CD14-positive monocyte (primary cell): ENCODE measurements at regions not wholly inside any gene's neighbourhood (a gene's known extent, or its start where the extent isn't known, plus 50 kb on each side); places are given as distances from the start of the nearest gene placed in this dataset.

Experiments
- DNase-seq, 3 donors: peaks; one replicate each; pipeline ENCODE4 v3.0.0-alpha.2; 2011 to 2022
- H2AFZ ChIP-seq: 2 replicates; pipeline ENCODE4 v1.6.0; 2012; ENCODE audit warnings: mild to moderate bottlenecking, low read depth, low read length, inconsistent platforms; ENCODE audit not compliant: insufficient read depth, poor library complexity, severe bottlenecking
- H3K27ac ChIP-seq, 2 donors: 1 replicate in 1 of 2; 2 replicates in 1 of 2; pipeline ENCODE4 v1.5.1; 2012 to 2013; ENCODE audit warnings: low read length in 2 of 2, control low read depth in 1 of 2, inconsistent platforms in 1 of 2, low read depth in 1 of 2, mild to moderate bottlenecking in 1 of 2
- H3K27me3 ChIP-seq, 2 donors: one replicate each; pipeline versions ENCODE4 v1.6.0 to v1.6.1; 2011 to 2013; ENCODE audit warnings: low read length in 2 of 2; ENCODE audit not compliant: control insufficient read depth in 2 of 2, insufficient read depth in 2 of 2
- H3K36me3 ChIP-seq, 2 donors: replicated peaks in 1 of 2; 1 replicate in 1 of 2; 2 replicates in 1 of 2; pipeline versions ENCODE4 v1.5.1 to v1.6.1; 2012 to 2013; ENCODE audit warnings: low read length in 2 of 2, control low read depth in 1 of 2, inconsistent platforms in 1 of 2, mild to moderate bottlenecking in 1 of 2; ENCODE audit not compliant: insufficient read depth in 2 of 2, control insufficient read depth in 1 of 2
- H3K4me1 ChIP-seq, 2 donors: 1 replicate in 1 of 2; 2 replicates in 1 of 2; pipeline versions ENCODE4 v1.5.1 to v1.6.1; 2012 to 2013; ENCODE audit warnings: low read length in 2 of 2, control low read depth in 1 of 2, inconsistent platforms in 1 of 2, mild to moderate bottlenecking in 1 of 2, moderate library complexity in 1 of 2; ENCODE audit not compliant: insufficient read depth in 2 of 2, control insufficient read depth in 1 of 2
- H3K4me2 ChIP-seq: replicated peaks from 2 replicates; pipeline ENCODE3; 2012; ENCODE audit warnings: low read length, moderate library complexity, mild to moderate bottlenecking; ENCODE audit not compliant: poor library complexity, severe bottlenecking; ENCODE audit errors: extremely low read depth
- H3K4me3 ChIP-seq, 3 experiments: fragments of 200-600 bp in 1 of 3; sonication (generic) in 1 of 3; replicated peaks in 1 of 3; 1 replicate in 2 of 3; 2 replicates in 1 of 3; pipeline ENCODE4 v1.5.1; 2011 to 2013; ENCODE audit warnings: low read length in 3 of 3, mild to moderate bottlenecking in 3 of 3, control low read depth in 2 of 3, low read depth in 2 of 3, inconsistent platforms in 1 of 3, moderate library complexity in 1 of 3
- H3K79me2 ChIP-seq: 2 replicates; pipeline ENCODE4 v1.6.0; 2012; ENCODE audit warnings: mild to moderate bottlenecking, control low read depth, inconsistent platforms, low read length, moderate library complexity; ENCODE audit not compliant: insufficient read depth
- H3K9ac ChIP-seq: 2 replicates; pipeline ENCODE4 v1.6.0; 2017; ENCODE audit warnings: low read length, mild to moderate bottlenecking; ENCODE audit not compliant: insufficient read depth, poor library complexity, severe bottlenecking
- H3K9me3 ChIP-seq, 2 donors: replicated peaks in 1 of 2; 1 replicate in 1 of 2; 2 replicates in 1 of 2; pipeline versions ENCODE4 v1.5.1 to v1.6.1; 2012 to 2013; ENCODE audit warnings: low read length in 2 of 2, control low read depth in 1 of 2; ENCODE audit not compliant: control insufficient read depth in 1 of 2, insufficient read depth in 1 of 2
- H4K20me1 ChIP-seq: 2 replicates; pipeline ENCODE4 v1.6.0; 2012; ENCODE audit warnings: mild to moderate bottlenecking, low read length, control low read depth, moderate library complexity; ENCODE audit not compliant: insufficient read depth
- H3K27ac Mint-ChIP-seq, 7 donors: one replicate each; pipeline ENCODE4 v1.8.0; 2020; ENCODE audit warnings: mild to moderate bottlenecking in 7 of 7, mixed read lengths in 7 of 7, moderate library complexity in 6 of 7, inconsistent platforms in 2 of 7
- H3K27me3 Mint-ChIP-seq, 3 donors: one replicate each; pipeline ENCODE4 v1.8.0; 2021 to 2022; ENCODE audit warnings: low read depth in 3 of 3, mild to moderate bottlenecking in 3 of 3, mixed read lengths in 3 of 3, moderate library complexity in 3 of 3, inconsistent platforms in 1 of 3
- H3K36me3 Mint-ChIP-seq, 2 donors: one replicate each; pipeline ENCODE4 v1.8.0; 2020; ENCODE audit warnings: mixed read lengths in 2 of 2, inconsistent platforms in 1 of 2, mild to moderate bottlenecking in 1 of 2
- H3K4me1 Mint-ChIP-seq: one replicate; pipeline ENCODE4 v1.8.0; 2020; ENCODE audit warnings: mild to moderate bottlenecking, mixed read lengths
- H3K4me3 Mint-ChIP-seq, 2 donors: one replicate each; pipeline ENCODE4 v1.8.0; 2020; ENCODE audit warnings: mild to moderate bottlenecking in 2 of 2, mixed read lengths in 2 of 2, moderate library complexity in 1 of 2
- H3K9me3 Mint-ChIP-seq, 7 donors: one replicate each; pipeline ENCODE4 v1.8.0; 2020 to 2022; ENCODE audit warnings: mixed read lengths in 7 of 7, mild to moderate bottlenecking in 6 of 7, moderate library complexity in 6 of 7, inconsistent platforms in 2 of 7
- CTCF ChIP-seq: fragments of 200-600 bp; IDR thresholded peaks from one replicate; pipeline ENCODE4 v1.8.0; 2022; ENCODE audit warnings: antibody characterized with exemption, mild to moderate bottlenecking
- whole genome bisulfite sequencing: methylation state at CpG from one replicate; pipeline ENCODE4 v1.1.5; 2013; ENCODE audit warnings: missing lambda C conversion rate; ENCODE audit not compliant: insufficient coverage; 5-methylcytosine and 5-hydroxymethylcytosine counted together
- intact Hi-C, 2 donors: fragments of 100-400 bp; cut with micrococcal nuclease; formaldehyde crosslinking; loops; one replicate each; pipeline versions ENCODE4 v1.15.0 to v1.15.1; 2023

- Histone ChIP-seq H3K27ac (no peak overlapping the region), H3K4me2 (no peak overlapping the region), H3K36me3 (no peaks in the 10 kb centered on the region), H4K20me1 (no peaks in the 10 kb centered on the region), H3K4me3 (no peak overlapping the region), H3K79me2 (no peaks in the 10 kb centered on the region), H3K9me3 (peaks cover 37 to 39% of the 10 kb centered on the region in 2 donors), H3K27me3 (no peaks in the 10 kb centered on the region), H3K4me1 (no peaks in the 10 kb centered on the region), H2AFZ (no peak overlapping the region), H3K9ac (no peak overlapping the region)
- Mint-ChIP-seq H3K4me3 (no peak overlapping the region), H3K36me3 (no peaks in the 10 kb centered on the region), H3K27me3 (no peaks in the 10 kb centered on the region), H3K27ac (no peak overlapping the region), H3K9me3 (peaks cover 5 to 37% (median 18%) of the 10 kb centered on the region in 7 donors), H3K4me1 (no peaks in the 10 kb centered on the region)
- DNase-seq, result no peak
- WGBS, result 85% methylated on average over 4 of the region's 9 CpGs
- TF ChIP-seq CTCF, result no peak
- intact Hi-C loops, result no loop called here
Observed at GRCh38 chr7:51899611-51900010, 583.0 kb upstream of the COBL start.

GRCh38 chr7:51882412-51882811 is 565.8 kb upstream of the COBL start:
- DNase-seq, result no peak
- H3K79me2 ChIP-seq, result no peaks in the 10 kb centered on the region
- Mint-ChIP-seq H3K4me3 (no peak overlapping the region), H3K27ac (no peak overlapping the region), H3K4me1 (no peaks in the 10 kb centered on the region), H3K9me3 (peaks cover 1 to 16% (median 9%) of the 10 kb centered on the region in 7 donors), H3K27me3 (peaks cover 0 to 3% (median 1%) of the 10 kb centered on the region in 3 donors), H3K36me3 (no peaks in the 10 kb centered on the region)
- H4K20me1 ChIP-seq, result no peaks in the 10 kb centered on the region
- intact Hi-C loops, result no loop called here
- no peak overlapping the region for H3K4me3 ChIP-seq
- H3K36me3 ChIP-seq, result no peaks in the 10 kb centered on the region
- H3K27ac ChIP-seq, result no peak overlapping the region
- H3K4me2 ChIP-seq, result no peak overlapping the region
- 89% methylated on average over 1 of the region's 1 CpG for WGBS
- no peak for TF ChIP-seq CTCF
- no peaks in the 10 kb centered on the region for H3K4me1 ChIP-seq
- H3K9ac ChIP-seq, result no peak overlapping the region
- no peaks in the 10 kb centered on the region for H3K27me3 ChIP-seq
- no peak overlapping the region for H2AFZ ChIP-seq
- peaks cover 15 to 16% of the 10 kb centered on the region in 2 donors for H3K9me3 ChIP-seq
